ENCODE measurements at regions not wholly inside any gene's neighbourhood (a gene's known extent, or its start where the extent isn't known, plus 50 kb on each side); places are given as distances from the start of the nearest gene placed in this dataset.

DNA sequence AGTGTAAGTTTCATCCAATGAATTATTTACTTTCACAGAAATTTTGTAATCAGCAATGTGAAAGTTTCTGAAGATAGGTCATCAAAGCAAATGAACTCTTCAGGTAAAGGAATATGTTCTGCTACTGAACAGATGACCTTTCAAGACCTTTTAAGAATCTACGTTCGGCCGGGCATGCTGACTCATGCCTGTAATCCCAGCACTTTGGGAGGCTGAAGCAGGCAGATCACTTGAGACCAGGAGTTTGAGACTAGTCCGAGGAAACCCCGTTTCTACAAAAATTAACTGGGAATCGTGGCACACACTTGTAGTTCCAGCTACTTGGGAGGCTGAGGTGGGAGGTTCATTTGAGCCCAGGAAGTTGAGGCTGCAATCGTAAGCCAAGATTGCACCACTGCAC is 578.4 kb upstream of the COX7C start:
- CTCF ChIA-PET: no interaction called here
- H3K4me2 ChIP-seq: no peak overlapping the region

GRCh38 chr5:86070719-86071118 is 547.0 kb upstream of the COX7C start:
- H3K4me3 ChIP-seq: no peak overlapping the region
- H3K9me3 ChIP-seq (ENCODE audit: insufficient read depth, low read depth): no peaks in the 10 kb centered on the region
- H3K79me2 ChIP-seq (ENCODE audit: low read depth): no peaks in the 10 kb centered on the region
- no peak overlapping the region for H3K4me2 ChIP-seq
- no peak for DNase-seq
- no peak for TF ChIP-seq EZH2 (IDR thresholded peaks at IDR 0.05; ENCODE audit: low read depth)
- TF ChIP-seq CTCF (conservative IDR thresholded peaks at IDR 0.05): no peak
- H3K9me2 ChIP-seq (ENCODE audit: insufficient read depth): no peaks in the 10 kb centered on the region; the same call in 1 of the 2 replicates
- no peaks in the 10 kb centered on the region for H3K27me3 ChIP-seq (ENCODE audit: insufficient read depth, low read depth)
- H3K27ac ChIP-seq: no peak overlapping the region
- H3F3A ChIP-seq (ENCODE audit: insufficient read depth, low read depth): no peaks in the 10 kb centered on the region
- CTCF ChIA-PET: no interaction called here
- POLR2A ChIA-PET (ENCODE audit: unreplicated experiment): no interaction called here
- no peaks in the 10 kb centered on the region for H4K20me1 ChIP-seq (ENCODE audit: insufficient read depth)
- intact Hi-C loops (cut with micrococcal nuclease; ENCODE audit: unreplicated experiment): no loop called here
- no TSS peak for BruUV-seq (replicated peaks)
- no peak overlapping the region for H2AFZ ChIP-seq
- H3K36me3 ChIP-seq (ENCODE audit: low read depth): no peaks in the 10 kb centered on the region
- H3K4me1 ChIP-seq (replicated peaks; ENCODE audit: insufficient read depth): no peaks in the 10 kb centered on the region

More for the DNA sequence above, 578.4 kb upstream of the COX7C start:
- POLR2A ChIA-PET (ENCODE audit: unreplicated experiment): no interaction called here
- no peaks in the 10 kb centered on the region for H3F3A ChIP-seq (ENCODE audit: insufficient read depth, low read depth)
- no peaks in the 10 kb centered on the region for H4K20me1 ChIP-seq (ENCODE audit: insufficient read depth)
- H3K27ac ChIP-seq: no peak overlapping the region
- H3K4me3 ChIP-seq: no peak overlapping the region
- H3K9me3 ChIP-seq (ENCODE audit: insufficient read depth, low read depth): no peaks in the 10 kb centered on the region
- BruUV-seq (replicated peaks): no TSS peak
- intact Hi-C loops (cut with micrococcal nuclease; ENCODE audit: unreplicated experiment): no loop called here
- H3K9me2 ChIP-seq (ENCODE audit: insufficient read depth): no peaks in the 10 kb centered on the region; the same call in 1 of the 2 replicates
- no peak overlapping the region for H2AFZ ChIP-seq
- H3K27me3 ChIP-seq (ENCODE audit: insufficient read depth, low read depth): no peaks in the 10 kb centered on the region
- H3K79me2 ChIP-seq (ENCODE audit: low read depth): no peaks in the 10 kb centered on the region
- H3K4me1 ChIP-seq (replicated peaks; ENCODE audit: insufficient read depth): no peaks in the 10 kb centered on the region
- TF ChIP-seq CTCF (conservative IDR thresholded peaks at IDR 0.05): no peak
- no peak for TF ChIP-seq EZH2 (IDR thresholded peaks at IDR 0.05; ENCODE audit: low read depth)
- DNase-seq: no peak
- H3K36me3 ChIP-seq (ENCODE audit: low read depth): no peaks in the 10 kb centered on the region

GRCh38 chr5:86074297-86074696 is 543.4 kb upstream of the COX7C start:
- no peak overlapping the region for H3K4me3 ChIP-seq
- BruUV-seq (replicated peaks): no TSS peak
- no peaks in the 10 kb centered on the region for H3K9me3 ChIP-seq (ENCODE audit: insufficient read depth, low read depth)
- no peak for DNase-seq
- H3K9me2 ChIP-seq (ENCODE audit: insufficient read depth): no peaks in the 10 kb centered on the region
- POLR2A ChIA-PET (ENCODE audit: unreplicated experiment): no interaction called here
- no peaks in the 10 kb centered on the region for H3K79me2 ChIP-seq (ENCODE audit: low read depth)
- no peak overlapping the region for H2AFZ ChIP-seq
- H3K4me1 ChIP-seq (replicated peaks; ENCODE audit: insufficient read depth): no peaks in the 10 kb centered on the region
- CTCF ChIA-PET: no interaction called here
- intact Hi-C loops (cut with micrococcal nuclease; ENCODE audit: unreplicated experiment): no loop called here
- no peak for TF ChIP-seq EZH2 (IDR thresholded peaks at IDR 0.05; ENCODE audit: low read depth)
- TF ChIP-seq CTCF (conservative IDR thresholded peaks at IDR 0.05): no peak
- no peaks in the 10 kb centered on the region for H3F3A ChIP-seq (ENCODE audit: insufficient read depth, low read depth)
- no peak overlapping the region for H3K27ac ChIP-seq
- no peaks in the 10 kb centered on the region for H4K20me1 ChIP-seq (ENCODE audit: insufficient read depth)
- no peaks in the 10 kb centered on the region for H3K36me3 ChIP-seq (ENCODE audit: low read depth)
- H3K27me3 ChIP-seq (ENCODE audit: insufficient read depth, low read depth): no peaks in the 10 kb centered on the region
- no peak overlapping the region for H3K4me2 ChIP-seq
